ENCODE measurements at regions not wholly inside any gene's neighbourhood (a gene's known extent, or its start where the extent isn't known, plus 50 kb on each side); places are given as distances from the start of the nearest gene placed in this dataset.
"Not testable (repeated sequence)": the region's sequence is repeated elsewhere in the genome, so short reads cannot be mapped to it uniquely, and the experiment has no call there.

GRCh38 chr12:67477681-67478265 is 170.8 kb upstream of the DYRK2 start:
- CTCF ChIA-PET: no interaction called here
- H3K36me3 Mint-ChIP-seq: no peaks in the 10 kb centered on the region

GRCh38 chr12:67482751-67483661 is 165.5 kb upstream of the DYRK2 start:
- Mint-ChIP-seq H3K27me3 (no peaks in the 10 kb centered on the region), H3K36me3 (peaks cover 5% of the 10 kb centered on the region), H3K27ac (peak overlapping the region; percentile 86), H3K4me1 (peaks cover 41% of the 10 kb centered on the region), H3K9me3 (peaks cover 16% of the 10 kb centered on the region), H3K4me3 (no peak overlapping the region)
- peak; percentile 82 for DNase-seq
- CTCF ChIA-PET: interaction anchor here (0.9 kb wide), 1 partner anchor 64 kb away, joined by 4 read pairs; no protein-coding TSS in a partner anchor

More at GRCh38 chr12:67477681-67478265, 170.8 kb upstream of the DYRK2 start:
- Mint-ChIP-seq H3K4me3 (no peak overlapping the region), H3K4me1 (peaks cover 16% of the 10 kb centered on the region), H3K9me3 (no peaks in the 10 kb centered on the region), H3K27ac (no peak overlapping the region), H3K27me3 (peaks cover 3% of the 10 kb centered on the region)
- DNase-seq: no peak

- Mint-ChIP-seq H3K9me3 (peaks cover 22% of the 10 kb centered on the region), H3K27ac (peak overlapping the region; percentile 86), H3K4me1 (peaks cover 41% of the 10 kb centered on the region), H3K4me3 (no peak overlapping the region), H3K27me3 (peaks cover 8% of the 10 kb centered on the region), H3K36me3 (peaks cover 6% of the 10 kb centered on the region)
- CTCF ChIA-PET: interaction anchor here (0.7 to 1.2 kb wide), 4 partner anchors 12 to 164 kb away, joined by 3 to 4 read pairs (median 3); partner anchors contain the start of gene DYRK2
- no peak for DNase-seq
These were observed 164.5 kb upstream of the DYRK2 start for GRCh38 chr12:67483871-67484554.

DNA sequence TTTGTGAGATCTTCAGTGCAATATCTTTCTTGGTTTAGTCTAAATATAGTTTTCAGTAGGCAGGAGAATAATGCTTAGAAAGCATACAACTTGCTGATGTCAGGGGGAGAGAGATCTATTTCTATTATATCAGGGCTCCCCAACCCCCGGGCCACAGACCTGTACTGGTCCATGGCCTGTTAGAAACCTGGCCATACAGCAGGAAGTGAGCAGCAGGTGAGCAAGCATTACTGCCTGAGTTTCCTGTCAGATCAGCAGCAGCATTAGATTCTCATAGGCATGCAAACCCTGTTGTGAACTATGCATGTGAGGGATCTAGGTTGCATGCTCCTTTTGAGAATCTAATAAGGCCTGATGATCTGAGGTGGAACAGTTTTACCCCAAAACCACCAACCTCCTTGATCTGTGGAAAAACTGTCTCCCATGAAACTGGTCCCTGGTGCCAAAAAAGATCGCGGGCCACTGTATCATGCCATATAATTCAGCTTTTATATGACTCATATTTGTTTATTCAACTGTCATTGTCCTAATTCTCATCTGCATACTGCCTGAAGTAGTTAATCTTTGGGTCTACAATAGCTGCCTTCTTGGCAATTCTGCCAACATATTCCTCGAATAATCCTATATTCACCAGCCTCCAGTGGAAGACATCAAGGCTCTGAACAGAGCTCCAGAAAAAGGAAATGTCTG is 163.6 kb upstream of the DYRK2 start:
- peak; percentile 27 for DNase-seq
- peaks cover 41% of the 10 kb centered on the region for H3K4me1 Mint-ChIP-seq
- CTCF ChIA-PET: interaction anchor here (0.7 to 1.2 kb wide), 3 partner anchors 11 to 163 kb away, joined by 3 read pairs; partner anchors contain the start of gene DYRK2

DNA sequence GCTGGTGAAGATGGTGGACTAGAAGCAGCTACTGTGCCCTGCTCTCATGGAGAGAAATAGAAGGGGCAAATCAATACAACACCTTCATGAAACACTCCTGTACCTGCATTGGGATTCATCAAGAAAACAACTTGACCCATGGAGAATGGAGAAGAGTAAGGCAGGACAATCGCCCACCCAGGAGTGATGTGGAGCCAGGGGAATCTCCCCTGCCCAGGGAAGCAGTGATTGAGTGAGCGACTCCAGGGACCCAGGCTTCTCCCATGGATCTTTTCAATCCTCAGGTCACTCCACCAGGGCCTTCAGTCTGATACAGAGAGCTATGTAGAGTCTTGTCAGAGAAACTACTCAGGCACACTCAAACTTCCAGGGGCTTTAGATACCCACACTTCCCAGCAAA is 161.9 kb upstream of the DYRK2 start:
- no peak for DNase-seq
- Mint-ChIP-seq H3K36me3 (peaks cover 17% of the 10 kb centered on the region), H3K27me3 (peaks cover 8% of the 10 kb centered on the region), H3K4me1 (peaks cover 41% of the 10 kb centered on the region), H3K9me3 (peaks cover 49% of the 10 kb centered on the region), H3K27ac (no peak overlapping the region), H3K4me3 (no peak overlapping the region)
- CTCF ChIA-PET: no interaction called here

More for the DNA sequence above, 163.6 kb upstream of the DYRK2 start:
- Mint-ChIP-seq H3K27me3 (peaks cover 8% of the 10 kb centered on the region), H3K9me3 (peaks cover 31% of the 10 kb centered on the region), H3K4me3 (no peak overlapping the region), H3K27ac (peak overlapping the region; percentile 86), H3K36me3 (peaks cover 13% of the 10 kb centered on the region)

DNA sequence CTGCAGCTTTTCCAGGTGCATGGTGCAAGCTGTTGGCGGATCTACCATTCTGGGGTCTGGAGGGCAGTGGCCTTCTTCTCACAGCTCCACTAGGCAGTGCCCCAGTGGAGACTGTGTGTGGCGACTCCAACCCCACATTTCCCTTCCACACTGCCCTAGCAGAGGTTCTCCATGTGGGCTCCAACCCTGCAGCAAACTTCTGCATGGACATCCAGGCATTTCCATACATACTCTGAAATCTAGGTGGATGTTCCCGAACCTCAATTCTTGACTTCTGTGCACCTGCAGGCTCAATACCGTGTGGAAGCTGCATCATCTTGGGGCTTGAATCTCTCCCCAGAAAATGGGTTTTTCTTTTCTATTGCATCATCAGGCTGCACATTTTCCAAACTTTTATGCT is 160.2 kb upstream of the DYRK2 start:
- H3K27ac Mint-ChIP-seq, DNase-seq, CTCF ChIA-PET, H3K4me3 Mint-ChIP-seq: not testable (repeated sequence)
- Mint-ChIP-seq H3K27me3 (peaks cover 12% of the 10 kb centered on the region), H3K9me3 (peaks cover 62% of the 10 kb centered on the region), H3K4me1 (peaks cover 28% of the 10 kb centered on the region), H3K36me3 (peaks cover 22% of the 10 kb centered on the region)

DNA sequence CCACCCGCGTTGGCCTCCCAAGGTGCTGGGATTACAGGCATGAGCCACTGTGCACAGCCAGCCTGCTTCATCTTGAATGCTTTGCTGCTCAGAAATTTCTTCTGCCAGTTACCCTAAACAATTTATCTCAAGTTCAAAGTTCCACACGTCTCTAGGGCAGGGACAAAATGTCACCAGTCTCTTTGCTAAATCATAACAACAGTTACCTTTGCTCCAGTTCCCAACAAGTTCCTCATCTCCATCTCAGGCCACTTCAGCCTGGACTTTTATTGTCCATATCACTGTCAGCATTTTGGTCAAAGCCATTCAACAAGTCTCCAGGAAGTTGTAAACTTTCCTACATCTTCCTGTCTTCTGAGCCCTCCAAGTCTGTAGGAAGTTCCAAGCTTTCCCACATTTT is 159.5 kb upstream of the DYRK2 start:
- Mint-ChIP-seq H3K27ac (no peak overlapping the region), H3K4me1 (peaks cover 22% of the 10 kb centered on the region)
- CTCF ChIA-PET: no interaction called here

GRCh38 chr12:67496581-67496980 is 152.0 kb upstream of the DYRK2 start:
- CTCF ChIA-PET: no interaction called here
- Mint-ChIP-seq H3K36me3 (peaks cover 5% of the 10 kb centered on the region), H3K27ac (no peak overlapping the region), H3K4me3 (no peak overlapping the region), H3K9me3 (peaks cover 18% of the 10 kb centered on the region), H3K27me3 (peaks cover 9% of the 10 kb centered on the region), H3K4me1 (peaks cover 11% of the 10 kb centered on the region)
- DNase-seq: no peak

More for the DNA sequence above, 159.5 kb upstream of the DYRK2 start:
- Mint-ChIP-seq H3K9me3 (peaks cover 63% of the 10 kb centered on the region), H3K27me3 (peaks cover 12% of the 10 kb centered on the region), H3K36me3 (peaks cover 22% of the 10 kb centered on the region), H3K4me3 (no peak overlapping the region)
- DNase-seq: no peak

DNA sequence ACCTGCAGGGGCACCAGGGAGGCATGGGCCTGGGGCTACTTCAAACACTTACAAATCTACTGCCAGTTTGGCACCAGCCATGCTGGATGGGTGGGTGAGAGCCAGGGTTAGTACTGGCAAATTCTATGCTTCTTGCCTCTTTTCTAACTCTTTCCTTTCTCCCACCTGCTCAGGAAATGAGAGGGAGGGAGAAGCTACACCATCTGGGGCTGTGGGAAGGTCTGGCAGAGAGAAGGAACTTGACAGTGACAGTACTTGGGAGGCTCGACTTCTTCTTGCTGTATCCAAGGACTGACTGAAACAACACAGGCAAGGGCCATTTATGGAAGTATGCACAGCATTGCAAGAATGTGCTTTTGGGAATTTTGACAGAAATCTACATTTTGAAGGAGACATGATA is 149.6 kb upstream of the DYRK2 start:
- Mint-ChIP-seq H3K4me3 (no peak overlapping the region), H3K27ac (no peak overlapping the region), H3K4me1 (peaks cover 15% of the 10 kb centered on the region), H3K9me3 (peaks cover 6% of the 10 kb centered on the region), H3K36me3 (peaks cover 3% of the 10 kb centered on the region), H3K27me3 (peaks cover 5% of the 10 kb centered on the region)
- CTCF ChIA-PET: interaction anchor here (0.6 kb wide), 1 partner anchor 78 kb away, joined by 3 read pairs; no protein-coding TSS in a partner anchor
- DNase-seq: no peak

DNA sequence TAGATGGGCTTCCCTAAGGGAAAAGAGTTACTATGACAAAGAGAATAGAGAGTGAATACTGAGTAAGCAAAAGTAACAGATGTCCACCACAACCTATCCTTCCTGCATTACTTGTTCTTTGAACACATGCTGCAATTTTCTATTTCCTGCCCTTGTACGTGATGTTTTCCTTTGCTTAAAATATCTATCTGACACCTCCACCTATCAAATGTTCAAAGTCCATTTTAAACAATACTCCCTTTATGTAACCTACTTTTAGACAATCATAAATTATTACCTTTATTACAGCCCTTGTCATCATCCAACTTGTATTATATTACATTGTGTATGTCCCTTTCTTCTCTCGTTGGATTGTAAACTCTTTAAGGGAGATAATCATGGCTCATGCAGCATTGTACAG is 147.2 kb upstream of the DYRK2 start:
- CTCF ChIA-PET: no interaction called here
- no peak overlapping the region for H3K27ac Mint-ChIP-seq
- peaks cover 3% of the 10 kb centered on the region for H3K36me3 Mint-ChIP-seq
- no peak overlapping the region for H3K4me3 Mint-ChIP-seq
- H3K9me3 Mint-ChIP-seq: peaks cover 6% of the 10 kb centered on the region
- H3K27me3 Mint-ChIP-seq: peaks cover 5% of the 10 kb centered on the region
- peaks cover 15% of the 10 kb centered on the region for H3K4me1 Mint-ChIP-seq
- no peak for DNase-seq

GRCh38 chr12:67504026-67504425 is 144.5 kb upstream of the DYRK2 start:
- Mint-ChIP-seq H3K27ac (no peak overlapping the region), H3K9me3 (peaks cover 6% of the 10 kb centered on the region), H3K36me3 (peaks cover 3% of the 10 kb centered on the region), H3K4me3 (no peak overlapping the region), H3K27me3 (no peaks in the 10 kb centered on the region), H3K4me1 (peaks cover 15% of the 10 kb centered on the region)
- CTCF ChIA-PET: no interaction called here
- no peak for DNase-seq

DNA sequence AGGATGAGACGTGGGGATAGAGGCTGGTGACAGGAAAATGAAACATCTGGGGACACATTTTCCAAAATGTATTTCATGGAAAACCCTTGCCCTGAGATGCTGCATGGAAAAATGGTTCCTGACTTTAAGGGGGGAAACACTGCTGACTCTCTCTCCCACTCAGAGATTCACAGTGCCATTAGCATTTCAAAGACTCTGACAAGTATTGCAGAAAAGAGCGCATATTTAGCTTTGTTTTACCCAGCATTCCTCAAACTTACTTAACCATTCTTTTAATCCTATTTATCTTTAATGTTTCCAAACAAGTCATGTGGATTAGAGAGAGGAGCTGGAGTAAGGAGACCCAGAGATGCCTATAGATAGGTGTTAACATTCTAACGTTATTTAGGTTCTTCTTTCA is 141.8 kb upstream of the DYRK2 start:
- Mint-ChIP-seq H3K36me3 (peaks cover 6% of the 10 kb centered on the region), H3K27me3 (peaks cover 3% of the 10 kb centered on the region), H3K4me3 (no peak overlapping the region), H3K27ac (no peak overlapping the region), H3K4me1 (peaks cover 3% of the 10 kb centered on the region), H3K9me3 (peaks cover 3% of the 10 kb centered on the region)
- CTCF ChIA-PET: interaction anchor here (1.1 kb wide), 1 partner anchor 12 kb away, joined by 3 read pairs; no protein-coding TSS in a partner anchor
- DNase-seq: no peak

DNA sequence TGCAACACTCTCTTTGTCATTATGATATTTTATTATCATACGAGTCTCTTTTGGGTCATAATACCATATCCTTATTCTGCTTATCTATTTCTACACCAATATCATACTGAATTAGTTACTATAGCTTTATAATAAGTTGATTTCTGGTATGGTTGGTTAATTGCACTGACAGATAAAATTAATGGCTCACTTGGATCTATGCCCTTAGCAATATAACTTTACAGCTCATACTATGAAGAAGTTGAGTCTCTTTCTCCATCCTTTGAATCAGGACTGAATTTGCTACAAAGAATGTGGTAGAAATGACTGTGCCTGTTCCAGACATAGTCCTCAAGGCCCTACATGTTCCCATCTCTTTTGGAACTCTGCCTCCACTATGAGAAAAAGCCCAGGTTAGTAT is 139.7 kb upstream of the DYRK2 start:
- Mint-ChIP-seq H3K27me3 (peaks cover 7% of the 10 kb centered on the region), H3K9me3 (no peaks in the 10 kb centered on the region), H3K4me3 (no peak overlapping the region), H3K4me1 (peaks cover 10% of the 10 kb centered on the region), H3K27ac (no peak overlapping the region), H3K36me3 (peaks cover 9% of the 10 kb centered on the region)
- DNase-seq: no peak
- CTCF ChIA-PET: no interaction called here
